ELR (cell line): ENCODE measurements at regions not wholly inside any gene's neighbourhood (a gene's known extent, or its start where the extent isn't known, plus 50 kb on each side); places are given as distances from the start of the nearest gene placed in this dataset.
"Not testable (repeated sequence)": the region's sequence is repeated elsewhere in the genome, so short reads cannot be mapped to it uniquely, and the experiment has no call there.

Source experiments
- DNase-seq: peaks from one replicate; pipeline ENCODE4 v3.0.0-alpha.2; 2015; ENCODE audit warnings: low read depth

DNA sequence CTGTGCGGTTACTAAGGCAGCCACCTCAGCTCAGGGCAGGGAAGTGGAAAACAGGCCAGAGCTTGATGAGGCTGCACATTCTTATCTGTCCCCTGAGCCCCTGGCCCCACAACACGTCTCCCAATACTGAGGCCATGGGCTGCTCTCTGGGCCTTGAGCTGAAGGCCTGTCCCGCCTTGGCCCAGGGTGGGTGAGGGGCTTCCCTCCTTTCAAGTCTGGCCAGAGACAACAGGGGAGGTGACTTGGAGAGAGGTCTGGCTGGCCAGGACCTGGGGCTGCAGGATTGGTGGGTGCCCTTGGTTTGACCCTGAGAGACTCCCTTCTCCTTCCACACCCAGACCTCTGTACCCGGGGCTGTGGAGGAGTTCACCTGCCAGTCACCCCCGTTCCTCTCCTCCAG is 563.8 kb downstream of the PTPRU start:
- DNase-seq = no peak

DNA sequence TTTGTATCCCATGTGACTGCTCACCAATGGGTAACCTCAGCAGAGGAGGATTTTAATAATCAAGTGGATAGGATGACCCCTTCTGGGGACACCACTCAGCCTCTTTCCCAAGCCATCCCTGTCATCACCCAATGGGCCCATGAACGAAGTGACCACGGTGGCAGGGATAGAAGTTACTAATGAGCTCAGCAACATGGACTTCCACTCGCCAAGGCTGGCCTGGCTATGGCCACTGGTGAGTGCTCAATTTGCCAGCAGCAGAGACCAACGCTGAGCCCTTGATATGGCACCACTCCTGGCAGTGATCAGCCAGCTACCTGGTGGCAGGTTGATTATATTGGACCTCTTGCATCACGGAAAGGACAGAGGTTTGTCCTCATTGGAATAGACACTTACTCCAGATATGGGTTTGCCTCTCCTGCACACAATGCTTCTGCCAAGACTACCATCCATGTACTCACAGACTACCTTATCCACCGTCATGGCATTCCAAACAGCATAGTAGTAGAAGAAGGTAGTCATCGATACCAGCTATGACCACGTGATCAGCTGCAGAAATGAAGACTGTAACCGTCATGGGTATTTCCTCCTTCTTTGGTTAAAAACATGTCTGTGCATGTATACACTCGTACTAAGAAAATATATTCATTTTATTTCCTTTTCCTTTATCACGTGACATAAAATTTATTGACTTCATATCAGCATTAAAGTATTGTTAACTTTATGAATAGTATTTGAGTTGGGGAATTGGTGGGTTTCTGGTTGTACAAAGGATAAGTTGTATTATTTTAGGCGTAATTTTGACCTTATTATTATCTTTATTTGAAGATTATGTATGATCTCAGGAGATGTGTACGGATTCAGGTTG is 562.6 kb downstream of the PTPRU start:
- no peak for DNase-seq

DNA sequence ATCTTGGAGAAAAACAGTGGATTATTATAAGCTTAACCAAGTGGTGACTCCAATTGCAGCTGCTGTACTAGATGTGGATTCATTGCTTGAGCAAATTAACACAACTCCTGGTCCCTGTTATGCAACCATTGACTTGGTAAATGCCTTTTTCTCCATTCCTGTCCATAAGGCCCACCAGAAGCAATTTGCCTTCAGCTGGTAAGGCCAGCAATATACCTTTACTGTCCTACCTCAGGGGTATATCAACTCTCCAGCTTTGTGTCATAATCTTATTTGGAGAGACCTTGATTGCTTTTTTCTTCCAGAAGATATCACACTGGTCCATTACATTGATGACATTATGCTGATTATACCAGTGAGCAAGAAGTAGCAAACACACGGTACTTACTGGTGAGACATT is 560.8 kb downstream of the PTPRU start:
- DNase-seq = not testable (repeated sequence)

DNA sequence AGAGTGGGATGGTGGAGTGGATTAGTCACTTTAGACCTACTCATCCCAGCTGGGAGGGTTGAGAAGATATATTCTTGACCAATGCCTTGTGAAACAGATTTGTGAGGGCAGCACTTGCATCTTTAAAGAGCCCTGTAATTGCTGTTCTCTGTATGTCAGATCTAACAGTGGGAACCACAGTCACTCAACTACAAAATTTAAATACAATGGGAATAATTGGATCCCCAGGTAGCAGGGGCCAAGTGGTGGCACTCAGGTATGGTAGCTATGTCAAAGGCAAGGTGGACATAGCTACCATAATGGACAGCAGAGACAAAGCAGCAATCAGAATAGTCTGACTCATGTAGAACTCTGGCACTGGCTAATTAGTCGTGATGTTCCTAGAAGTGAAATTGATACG is 559.6 kb downstream of the PTPRU start:
- DNase-seq = not testable (repeated sequence)

DNA sequence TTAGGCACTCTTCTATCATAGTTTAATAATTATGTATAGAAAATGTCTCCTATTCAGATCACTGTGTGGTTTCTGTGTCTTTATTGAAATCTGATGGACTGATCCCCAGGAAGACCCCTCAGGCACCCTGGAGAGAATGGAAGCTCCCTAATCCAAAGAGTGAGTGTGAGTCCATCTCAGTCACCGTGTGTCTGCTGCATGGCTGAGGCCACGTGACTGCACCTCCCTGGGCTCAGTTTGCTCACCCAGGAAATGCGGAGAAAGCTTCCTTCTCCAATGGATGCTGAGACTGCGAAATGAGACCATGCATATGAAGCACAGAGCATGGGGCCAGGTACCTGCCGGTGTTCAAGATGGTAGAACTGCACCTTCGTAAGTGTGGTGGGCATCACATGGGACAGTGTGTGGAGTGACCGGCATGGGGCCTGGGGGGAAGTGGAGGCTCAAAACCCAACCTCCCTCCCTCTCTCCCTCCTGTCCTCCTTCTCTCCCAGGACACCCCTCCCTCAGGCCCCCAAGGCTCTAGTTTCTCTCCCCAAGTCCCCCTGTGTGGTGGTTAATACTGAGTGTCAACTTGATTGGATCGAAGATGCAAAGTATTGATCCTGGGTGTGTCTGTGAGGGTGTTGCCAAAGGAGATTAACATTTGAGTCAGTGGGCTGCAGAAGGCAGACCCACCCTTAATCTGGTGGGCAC is 557.5 kb downstream of the PTPRU start:
- no peak for DNase-seq

DNA sequence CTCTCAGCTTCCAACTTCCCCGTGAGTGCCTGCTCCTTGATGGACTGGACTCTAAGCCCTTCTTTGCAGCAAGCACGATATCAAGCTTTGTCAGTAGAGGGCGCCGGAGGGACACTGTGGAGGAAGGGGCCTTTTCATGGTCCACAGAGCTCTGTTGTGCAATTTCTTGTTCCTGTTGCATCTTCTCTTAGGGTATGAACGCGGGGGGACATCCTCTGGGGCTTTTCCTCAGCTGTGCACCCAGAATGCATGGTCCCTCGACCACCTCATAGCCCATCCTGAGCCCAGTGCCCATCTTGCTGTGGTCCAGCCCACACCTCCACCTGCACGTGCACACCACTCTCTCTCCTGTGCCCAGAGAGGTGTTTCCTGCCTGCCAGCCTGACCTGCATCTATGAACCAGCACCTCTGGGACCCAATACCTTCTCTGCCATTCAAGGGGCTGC is 556.8 kb downstream of the PTPRU start:
- peak; percentile 74 for DNase-seq

DNA sequence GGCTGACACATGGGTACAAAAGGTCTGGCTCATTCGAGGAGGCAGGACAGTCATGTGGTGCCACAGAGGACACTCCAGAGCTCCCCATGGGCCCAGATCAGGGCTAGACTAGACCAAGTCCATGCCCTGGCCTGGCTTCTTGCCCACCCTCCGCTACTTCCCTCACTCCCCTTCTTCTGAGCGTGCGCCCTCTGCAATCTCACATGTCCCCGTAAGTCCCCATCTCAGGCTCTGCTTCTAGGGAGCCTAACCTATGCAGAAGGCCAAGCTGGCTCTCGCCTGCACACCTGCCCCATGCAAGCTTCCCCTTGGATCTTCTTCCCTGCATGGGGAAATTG is 553.6 kb downstream of the PTPRU start:
- no peak for DNase-seq

DNA sequence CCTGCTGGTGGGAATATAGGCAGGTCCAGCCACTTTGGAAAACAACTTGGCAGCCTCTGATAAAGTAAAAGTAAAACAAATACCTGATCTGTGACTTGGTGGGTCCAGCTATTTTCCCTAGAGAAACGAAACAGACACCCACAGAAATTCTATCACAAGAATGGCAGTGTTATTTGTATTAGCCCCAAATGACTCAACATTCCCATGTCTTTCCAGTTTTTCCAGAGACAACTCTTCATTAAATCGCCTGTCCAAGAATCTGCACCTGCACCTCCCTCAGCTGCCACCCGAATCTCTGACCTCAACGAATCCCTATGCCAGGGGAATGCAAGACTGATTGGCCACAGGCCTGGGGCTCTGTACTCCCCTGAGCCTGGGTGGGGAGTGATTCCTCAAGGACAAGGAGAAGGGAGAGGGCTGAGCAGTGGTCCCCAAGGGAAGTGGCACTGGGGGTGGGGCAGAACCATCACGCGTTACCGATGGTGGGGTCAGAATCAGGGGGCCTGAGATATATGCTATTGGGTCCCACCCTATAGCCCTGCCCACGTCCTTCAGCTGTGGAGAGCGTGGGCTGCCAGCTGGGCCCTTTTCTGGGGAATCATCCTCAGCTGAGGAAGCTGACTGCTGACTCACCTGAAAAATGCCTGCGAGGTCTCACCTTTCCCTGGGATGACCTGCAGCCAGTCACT is 553.0 kb downstream of the PTPRU start:
- DNase-seq = no peak

DNA sequence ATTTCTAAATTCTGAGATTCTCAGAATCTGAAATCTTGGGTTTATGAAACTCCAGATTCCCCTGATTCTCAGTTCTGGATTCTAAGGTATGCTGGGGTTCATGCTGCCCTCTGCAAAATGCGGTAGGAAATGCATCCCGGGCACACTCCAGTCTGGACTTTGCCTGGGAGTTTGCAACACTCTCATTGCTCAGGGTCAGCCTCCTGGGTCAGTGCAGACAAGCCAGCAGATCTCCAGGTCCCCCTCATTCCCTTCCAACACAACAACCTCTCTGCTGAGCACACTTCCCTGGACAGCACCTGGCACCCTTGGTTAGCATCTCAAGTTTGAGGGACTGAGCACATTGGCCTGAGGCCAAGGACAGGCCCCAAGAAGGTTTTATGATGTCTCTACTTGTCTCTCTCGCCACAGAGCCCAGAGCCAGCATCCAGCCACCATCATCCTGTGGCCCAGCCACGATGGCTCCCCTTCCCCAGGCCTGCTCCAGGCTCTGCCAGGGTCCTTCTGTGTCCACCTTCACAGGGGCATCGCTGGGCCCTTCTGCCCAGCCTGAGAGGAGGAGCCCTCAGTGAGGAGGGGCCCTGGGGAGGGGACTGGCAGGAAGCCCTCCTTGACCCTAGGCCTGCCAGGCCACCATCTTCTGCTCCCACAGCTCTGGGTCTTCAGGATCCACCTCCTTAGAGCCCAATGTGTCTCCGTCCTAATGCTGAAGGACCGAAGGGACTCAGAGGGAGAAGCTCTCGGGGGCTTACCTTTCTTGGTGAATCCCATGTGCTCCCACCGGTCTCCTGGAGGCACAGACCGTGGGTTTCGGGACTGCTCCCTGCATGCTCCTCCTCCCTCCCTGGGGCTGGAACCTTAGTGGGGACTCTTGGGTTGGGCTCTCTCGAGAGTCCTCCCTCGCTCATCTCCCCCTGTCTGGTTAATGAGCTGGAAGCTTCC is 550.7 kb downstream of the PTPRU start:
- no peak for DNase-seq

DNA sequence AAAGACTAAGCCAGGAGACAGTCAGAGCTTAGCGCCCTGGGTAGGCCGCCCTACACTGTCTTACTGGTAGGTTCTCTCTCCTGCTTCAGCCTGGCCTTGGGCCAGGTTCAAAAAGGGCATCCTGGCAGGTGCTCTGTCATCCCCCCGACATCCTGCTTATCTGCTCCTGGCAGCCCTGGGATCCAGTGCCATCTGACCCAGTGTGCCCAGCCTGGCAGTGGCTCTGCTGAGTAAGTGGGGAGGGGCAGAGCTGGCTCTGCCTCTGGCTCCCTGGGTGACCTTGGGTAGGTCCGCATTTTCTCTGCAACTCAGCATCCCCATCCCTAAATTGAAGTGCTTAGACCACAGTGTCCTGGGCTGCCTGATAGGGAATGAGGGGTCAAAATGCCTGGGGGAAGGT is 549.9 kb downstream of the PTPRU start:
- DNase-seq = no peak

DNA sequence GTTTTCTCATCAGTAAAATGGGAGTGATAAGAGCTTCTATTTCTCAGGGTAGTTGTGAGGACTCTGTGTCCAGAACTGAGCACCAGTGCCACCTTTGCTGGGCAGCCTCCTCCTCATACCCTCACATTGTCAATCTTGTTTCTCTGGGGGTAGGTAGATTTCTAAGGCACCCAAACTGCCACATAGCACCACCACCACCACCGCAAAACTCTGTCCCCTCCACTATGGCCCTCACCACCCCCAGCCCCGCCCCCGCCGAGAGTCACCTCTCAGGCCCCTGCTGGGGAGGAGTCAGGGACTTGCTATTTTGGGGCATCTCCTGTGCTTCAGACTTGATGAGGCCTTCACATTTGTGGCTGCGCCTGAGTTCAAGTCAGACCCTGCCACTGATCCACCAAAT is 549.2 kb downstream of the PTPRU start:
- no peak for DNase-seq

DNA sequence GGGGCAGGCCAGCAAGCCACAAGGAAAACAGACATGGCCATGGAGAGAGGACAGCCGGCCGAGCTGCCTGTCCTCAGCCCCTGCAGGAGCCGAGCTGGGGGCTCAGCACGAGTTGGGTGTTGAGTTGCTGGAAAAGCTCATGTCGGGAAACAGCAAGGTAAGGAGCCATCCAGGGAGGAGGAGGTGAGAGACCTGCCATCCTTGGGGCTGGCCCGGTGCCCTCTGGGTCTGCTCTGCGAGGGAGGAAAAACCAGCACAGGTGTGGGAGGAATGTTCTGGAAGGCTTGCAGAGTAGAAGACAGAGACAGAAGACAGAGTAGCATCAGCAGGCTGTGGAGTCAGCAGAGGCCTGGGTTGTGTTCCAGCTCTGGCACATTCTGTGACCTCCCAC is 548.8 kb downstream of the PTPRU start:
- DNase-seq = no peak

DNA sequence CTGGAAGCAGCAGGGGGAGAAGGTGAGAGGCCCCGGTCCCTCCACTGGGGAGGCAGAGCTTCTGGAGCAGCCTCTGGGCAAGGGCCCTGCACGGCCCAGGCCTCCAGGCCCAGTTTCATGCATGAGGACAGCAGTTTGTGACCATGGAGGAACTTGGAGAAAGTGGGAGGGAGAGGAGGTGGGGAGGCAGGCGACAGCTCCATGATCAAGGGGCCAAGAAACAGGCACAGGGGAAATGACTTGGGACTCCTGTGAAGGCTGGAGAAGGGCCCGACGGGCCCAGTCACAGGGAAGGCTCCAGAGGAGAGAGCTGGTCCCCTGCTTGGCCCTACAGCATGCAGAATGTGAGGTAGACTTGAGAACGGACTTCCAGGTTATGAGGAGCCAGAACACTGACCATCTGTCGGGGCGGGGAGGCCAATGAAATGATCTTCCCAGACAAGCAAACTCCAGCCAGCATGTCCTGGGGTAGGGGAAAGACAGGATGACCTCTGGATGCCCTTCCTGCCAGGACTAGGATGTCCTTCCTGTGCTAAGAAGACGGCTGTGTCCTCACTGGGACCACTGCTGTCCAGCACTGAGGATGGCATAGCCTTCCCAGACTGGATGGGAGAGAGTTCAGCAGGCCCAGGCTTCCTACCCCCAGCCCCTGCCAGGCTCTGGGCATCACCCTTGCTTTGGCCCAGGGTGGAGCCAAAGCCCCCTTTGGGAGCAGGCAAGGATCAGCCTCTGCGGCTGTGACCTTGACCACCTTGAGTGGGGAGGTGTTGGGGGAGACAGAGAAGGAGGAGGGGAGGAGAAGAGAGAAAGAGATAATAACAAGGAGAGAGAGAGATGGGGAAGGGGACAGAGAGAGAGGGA is 548.2 kb downstream of the PTPRU start:
- no peak for DNase-seq

DNA sequence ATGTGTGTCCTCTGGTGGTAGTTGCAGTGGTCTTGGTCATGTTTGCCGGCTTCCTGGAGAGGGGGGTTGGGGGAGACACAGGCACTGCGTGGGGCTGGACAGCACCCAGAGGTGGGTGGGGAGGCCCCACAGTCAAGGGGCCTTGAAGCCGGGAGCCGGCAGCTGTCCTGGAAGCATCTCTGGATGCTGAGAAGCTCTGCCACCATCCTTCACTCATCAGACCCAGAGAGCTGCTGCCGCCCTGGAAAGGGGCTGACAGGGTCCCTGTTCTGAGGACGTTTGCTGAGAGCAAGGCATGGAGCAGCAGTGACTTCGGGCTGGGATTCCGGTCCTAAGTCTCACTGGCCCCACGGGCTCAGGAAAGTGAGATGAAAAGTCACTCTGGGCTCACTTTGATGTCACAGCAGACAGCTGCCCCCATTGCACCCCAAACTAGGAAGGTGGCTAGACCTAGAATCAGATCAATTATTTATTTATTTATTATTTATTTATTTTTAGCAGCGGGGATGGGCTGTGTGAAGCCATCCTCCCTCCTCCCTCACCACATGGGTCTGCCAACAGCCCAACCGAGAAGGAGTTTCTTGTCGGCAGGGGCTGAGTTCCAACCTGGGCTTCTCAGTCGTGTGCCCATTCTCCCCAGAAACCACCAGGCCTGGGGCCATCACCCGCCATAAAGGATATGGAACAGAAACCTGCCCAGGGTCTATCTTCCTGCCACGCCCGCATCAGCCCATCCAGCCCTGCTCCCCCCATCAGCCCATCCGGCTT is 547.4 kb downstream of the PTPRU start:
- DNase-seq = no peak

DNA sequence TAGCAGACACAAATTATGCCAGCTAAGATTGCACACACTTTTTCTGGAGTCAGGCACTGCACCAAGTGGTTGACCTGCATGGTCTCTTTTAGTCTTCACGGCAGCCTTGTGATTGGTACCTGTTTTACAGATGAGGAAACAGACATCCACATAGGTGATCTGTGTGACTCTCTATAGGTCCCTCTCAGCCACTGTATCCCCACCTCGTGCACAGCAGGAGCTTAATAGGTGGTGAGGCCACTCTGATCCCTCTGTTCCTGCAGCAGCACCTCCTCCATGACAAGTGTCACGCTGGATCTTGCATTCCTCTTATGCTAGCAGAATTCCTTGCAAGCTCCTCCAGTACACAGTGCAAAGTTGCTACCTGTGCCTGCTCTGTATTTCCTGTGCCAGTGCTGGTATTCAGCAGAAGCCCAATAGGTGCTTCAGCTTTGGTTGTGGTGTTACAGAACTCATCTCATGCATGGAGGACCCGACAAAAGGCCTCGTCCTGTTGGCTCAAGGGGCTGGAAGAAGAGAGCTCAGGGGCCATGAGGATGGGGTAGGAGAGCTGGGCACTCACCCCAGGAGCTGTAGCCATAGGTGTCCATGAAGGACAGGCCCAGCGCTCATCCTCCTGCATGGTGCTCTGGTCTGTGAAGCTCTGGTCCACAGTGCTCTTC is 546.7 kb downstream of the PTPRU start:
- no peak for DNase-seq

DNA sequence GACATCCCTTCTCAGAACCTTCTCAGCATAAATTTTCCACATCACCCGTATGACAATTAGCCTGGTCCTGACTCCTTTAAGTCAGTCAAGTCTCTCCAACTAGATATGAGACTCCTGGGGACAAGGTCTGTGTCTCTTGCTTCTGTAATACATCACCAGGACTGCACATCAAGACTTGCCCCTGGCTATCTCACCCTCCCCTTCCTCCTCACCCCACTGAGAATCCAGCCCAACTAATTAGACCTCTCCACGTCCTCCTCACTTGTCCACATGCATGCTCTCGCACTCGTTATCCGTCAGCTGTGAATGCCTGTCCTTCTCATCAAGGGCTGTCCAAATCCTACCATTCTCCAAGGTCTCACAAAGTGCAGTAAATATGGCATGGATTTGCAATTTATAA is 542.8 kb downstream of the PTPRU start:
- no peak for DNase-seq

DNA sequence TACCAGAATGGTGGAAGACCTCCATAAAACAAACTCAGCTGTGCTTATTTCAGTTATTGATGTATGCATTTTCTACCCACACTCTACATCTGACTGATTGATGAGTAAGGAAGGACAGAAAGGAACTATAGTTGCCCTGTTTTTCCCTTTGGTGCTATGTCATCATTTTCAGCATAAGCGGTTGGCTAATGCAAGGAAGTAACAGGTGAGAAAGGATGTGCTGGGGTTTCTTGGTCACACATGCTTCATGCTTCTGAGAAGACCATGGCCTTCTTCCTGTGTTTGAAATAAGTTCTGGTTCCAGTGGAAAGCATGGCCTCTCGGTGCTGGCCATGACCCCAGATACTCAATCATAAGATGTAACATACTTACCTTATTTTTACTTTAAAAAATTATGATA is 541.2 kb downstream of the PTPRU start:
- no peak for DNase-seq

DNA sequence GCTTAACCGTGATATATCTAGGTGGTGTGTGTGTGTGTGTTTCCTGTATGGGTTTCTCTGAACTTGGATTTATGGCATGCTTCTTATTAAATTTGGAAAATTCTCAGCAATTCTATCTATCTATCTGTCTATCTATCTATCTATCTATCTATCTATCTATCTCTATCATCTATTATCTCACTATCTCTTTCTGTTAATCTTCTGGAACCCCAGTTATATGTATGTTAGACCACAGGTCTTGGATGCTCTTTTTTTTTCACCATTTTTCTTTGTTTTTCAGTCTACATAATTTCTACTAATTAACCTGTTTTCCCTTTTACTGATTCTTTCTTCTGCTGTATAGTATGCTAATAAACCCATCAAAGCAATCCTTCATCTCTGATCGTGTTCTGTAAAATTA is 538.0 kb downstream of the PTPRU start:
- DNase-seq = no peak

DNA sequence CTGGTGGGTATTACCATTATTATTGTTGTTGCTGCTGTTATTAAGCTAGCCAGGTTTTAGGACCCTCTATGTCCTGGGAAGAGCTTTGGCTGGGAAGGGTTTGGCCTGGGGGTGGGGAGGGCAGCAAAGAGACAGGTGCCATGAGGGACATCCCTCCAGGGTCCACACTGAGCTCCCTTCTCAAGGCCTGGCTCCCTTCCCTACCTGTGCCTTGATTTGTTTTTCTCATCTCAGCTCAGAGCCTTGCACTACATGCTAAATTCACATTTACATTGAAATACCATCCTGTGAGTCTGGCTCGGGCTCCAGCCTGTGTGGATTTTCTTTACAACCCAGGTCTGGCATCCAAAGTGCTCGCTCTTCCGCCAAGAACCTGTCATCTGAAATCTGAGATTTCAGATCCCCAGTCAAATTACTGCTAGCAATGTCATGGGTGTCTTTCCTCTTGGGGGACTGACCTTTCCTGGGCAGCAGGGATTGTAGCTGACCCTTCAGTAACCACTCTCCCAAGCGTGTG is 536.3 kb downstream of the PTPRU start:
- DNase-seq = no peak
